NCI-H1092 (cell line): ENCODE measurements at regions not wholly inside any gene's neighbourhood (a gene's known extent, or its start where the extent isn't known, plus 50 kb on each side); places are given as distances from the start of the nearest gene placed in this dataset.

ENCODE experiments used
- DNase-seq: peaks from one replicate; lab custom pipeline; 2025; lab: John Stamatoyannopoulos, UW

- no peak for DNase-seq
Measured at GRCh38 chr2:125857971-125858794, 797.8 kb upstream of the GYPC start.

DNA sequence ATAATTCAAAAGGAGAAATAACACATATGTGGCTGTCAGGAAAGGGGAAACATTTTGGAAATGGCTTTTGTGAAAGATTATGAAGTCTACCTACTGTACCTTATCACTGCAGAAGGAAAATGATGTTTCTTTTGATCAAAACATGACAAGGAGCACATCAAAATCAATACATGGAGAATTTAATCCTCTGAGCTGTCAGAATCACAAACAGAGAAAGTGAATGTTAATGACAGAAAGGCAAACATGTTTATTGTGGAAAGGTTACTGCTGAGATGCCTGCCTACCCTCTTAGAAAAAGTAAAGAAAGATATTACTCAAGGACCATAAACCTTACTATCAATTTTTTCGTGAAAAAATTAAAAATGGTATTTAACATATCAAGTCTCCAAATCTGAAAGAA is 794.5 kb upstream of the GYPC start:
- no peak for DNase-seq

DNA sequence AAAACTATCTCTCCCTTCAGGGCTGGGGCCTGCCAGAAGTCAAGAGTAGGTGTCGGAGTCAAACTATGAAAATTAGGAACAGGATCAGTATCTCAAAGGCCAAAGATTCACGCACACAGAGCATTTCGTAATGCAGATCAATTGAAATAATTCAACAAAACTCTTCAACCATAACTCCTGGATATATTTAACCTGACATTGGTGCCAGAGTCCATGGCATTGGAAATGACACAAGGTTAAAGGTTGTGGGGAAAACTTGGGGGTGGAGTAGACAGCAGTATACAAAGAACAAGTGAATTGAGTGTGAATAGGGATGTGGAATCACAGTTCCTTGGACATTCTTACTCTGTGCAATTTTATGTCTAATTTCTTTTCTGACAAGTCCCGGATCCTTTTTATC is 788.0 kb upstream of the GYPC start:
- DNase-seq, result no peak

- no peak for DNase-seq
Measured at GRCh38 chr2:125870264-125870663, 785.7 kb upstream of the GYPC start.

DNA sequence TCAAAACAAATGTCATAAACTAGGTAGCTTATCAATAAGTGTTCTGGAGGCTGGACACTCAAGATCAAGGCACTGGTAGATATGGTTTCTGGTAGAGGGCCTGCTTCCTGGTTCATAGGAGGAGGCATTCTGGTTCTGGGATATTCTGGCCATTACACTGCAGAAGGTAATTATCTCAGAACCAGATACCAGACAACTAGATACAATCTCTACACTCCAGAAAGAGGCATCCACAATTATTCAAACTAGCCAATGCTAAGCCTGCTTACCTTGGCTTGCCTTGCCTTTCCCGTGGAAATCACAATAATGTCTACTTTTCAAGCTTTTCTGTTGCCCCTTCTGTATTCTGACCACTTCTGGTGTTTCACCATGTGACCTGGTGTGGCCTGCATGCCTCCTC is 785.2 kb upstream of the GYPC start:
- no peak for DNase-seq

DNA sequence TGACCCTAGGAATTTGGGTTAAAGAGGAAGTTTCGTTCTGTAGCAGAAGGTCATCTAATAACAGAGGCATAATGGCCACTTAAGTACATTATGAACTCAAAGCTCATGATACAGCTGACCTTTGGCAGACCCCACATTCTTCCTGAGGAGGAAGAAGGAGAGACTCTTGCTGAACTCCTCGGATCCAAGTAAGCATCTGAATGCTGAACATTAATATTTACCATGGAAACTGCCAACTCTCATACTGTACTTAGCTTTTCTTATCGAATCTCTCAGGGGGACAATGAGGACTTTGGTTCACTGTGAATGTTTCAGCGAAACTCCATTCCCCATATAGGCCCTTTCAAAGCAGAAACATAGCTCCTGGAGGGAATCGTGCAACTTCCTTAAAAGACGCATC is 781.4 kb upstream of the GYPC start:
- DNase-seq, result no peak

DNA sequence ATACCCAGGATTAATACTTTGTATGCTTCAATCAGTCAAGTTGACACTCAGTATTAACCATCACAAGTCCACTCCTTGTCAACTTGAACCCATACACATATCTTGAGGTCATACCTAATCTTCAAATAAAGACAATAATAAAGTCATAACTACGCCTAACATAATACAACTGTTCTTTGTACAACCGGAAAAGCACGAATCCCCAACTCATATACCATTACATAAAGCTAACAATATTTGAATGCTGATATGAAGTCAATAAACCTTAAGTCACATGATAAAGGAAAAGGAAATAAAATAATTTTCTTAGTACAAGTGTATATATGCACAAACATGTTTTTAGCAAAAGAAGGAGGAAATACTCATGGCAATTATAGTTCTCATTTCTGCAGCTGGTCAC is 770.6 kb upstream of the GYPC start:
- DNase-seq, result no peak

- DNase-seq, result no peak
Measured at GRCh38 chr2:125886153-125886552, 769.8 kb upstream of the GYPC start.

DNA sequence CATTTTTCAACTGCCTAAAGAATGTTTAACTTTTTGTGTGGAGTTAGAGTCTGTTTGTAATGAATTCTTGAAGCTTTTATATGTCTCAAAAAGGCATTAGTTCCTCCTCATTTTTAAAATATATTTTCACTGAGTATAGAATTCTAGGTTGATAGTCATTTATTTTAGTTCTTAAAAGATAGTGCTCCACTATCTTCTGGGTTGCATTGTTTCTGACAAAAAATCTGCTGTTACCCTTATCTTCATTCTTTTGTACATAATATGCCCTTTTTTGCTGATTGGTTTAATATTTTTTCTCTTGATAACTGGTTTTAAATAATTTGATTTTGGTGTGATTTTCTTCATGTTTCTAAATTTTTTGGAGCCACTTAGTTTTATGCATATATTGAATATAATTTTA is 754.7 kb upstream of the GYPC start:
- DNase-seq, result no peak

DNA sequence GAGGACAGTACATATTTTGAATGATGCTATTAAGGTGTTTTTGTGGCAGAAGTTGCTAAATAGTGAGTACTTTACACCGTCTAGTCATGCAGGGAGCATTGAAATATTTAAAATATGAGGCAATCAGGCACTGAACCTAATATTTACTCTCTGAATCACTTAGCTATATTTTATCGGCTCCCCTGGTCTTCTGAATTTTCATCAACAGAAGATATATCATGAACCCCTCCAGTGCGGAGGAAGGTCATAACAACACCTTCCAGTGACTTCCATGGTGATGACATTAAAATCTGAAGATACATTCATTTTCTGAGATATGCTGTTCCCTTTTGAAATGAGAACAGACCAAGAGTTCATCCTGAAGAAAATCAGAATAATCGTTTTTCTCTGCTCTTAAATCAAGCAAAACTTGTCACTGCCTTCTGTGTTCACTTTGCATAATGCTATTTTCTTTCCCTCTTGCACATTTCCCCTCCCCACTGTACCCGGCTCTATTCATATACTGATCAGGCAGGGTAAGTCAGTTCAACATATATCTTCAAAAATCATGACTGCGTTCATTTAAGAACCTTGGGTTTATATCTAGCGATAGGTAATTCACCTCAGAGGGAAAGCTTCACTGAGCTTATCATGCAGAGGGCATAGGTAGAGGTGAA is 729.9 kb upstream of the GYPC start:
- DNase-seq, result no peak

DNA sequence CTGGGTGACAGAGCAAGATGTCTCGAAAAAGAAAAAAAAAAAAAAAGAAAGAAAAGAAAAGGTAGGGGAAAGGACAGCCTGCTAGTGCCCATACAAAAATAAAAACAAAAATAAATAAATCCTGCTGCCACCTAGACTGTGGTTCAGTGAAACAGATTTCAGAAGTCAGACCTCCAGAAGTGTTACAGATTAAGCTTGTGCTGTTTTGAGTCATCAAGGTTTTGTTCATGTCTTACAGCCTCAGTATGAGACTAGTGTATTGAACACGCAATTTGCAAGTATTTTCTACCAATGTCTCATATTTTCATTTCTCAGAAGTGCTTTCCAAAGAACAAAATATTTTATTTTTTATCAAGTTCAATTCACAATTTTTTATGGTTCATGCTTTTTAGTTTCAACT is 720.4 kb upstream of the GYPC start:
- DNase-seq, result no peak

- DNase-seq, result no peak
Measured at GRCh38 chr2:125942585-125943424, 713.2 kb upstream of the GYPC start.

DNA sequence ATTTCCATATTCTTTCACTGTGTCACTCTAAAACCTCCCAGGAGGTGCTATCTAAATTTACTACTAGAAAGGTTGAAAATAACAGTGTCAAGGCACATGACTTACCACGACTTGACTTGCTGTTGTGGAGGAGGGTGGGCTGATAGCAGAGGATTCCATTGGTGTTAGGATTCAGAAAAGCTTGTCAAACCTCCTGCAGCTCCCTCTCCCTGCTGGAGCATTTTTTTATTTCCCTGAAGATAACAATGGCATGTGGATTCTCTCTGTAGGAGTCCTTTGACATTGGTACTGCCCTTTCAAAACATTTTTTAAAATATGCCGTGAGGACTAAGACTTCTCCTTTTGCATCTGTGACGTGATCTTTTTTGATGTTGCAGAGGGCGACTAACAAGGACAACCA is 696.9 kb upstream of the GYPC start:
- DNase-seq, result no peak

- DNase-seq, result no peak
Measured at GRCh38 chr2:125961739-125962138, 694.2 kb upstream of the GYPC start.

- peak; percentile 2 for DNase-seq
Measured at GRCh38 chr2:125979886-125980285, 676.1 kb upstream of the GYPC start.

DNA sequence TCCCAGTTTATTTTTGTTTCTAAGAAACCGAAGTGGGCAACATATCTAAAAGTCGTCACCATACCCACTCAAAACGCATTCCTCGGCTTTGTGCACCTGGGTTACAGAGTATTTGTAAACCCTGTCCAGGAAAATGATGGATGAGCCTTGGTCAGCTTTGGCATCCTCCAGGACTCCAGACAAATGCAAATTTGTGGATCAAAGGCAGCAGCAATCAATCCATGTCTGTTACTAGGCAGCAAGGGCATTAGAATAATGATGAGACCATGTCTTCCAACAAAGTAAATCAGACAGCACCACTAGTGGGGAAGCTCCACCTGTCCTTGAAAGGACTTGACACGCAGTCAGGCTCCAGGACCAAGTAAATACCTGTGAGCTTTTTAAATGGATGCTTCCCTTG is 672.6 kb upstream of the GYPC start:
- no peak for DNase-seq

GRCh38 chr2:126029316-126029715 is 626.6 kb upstream of the GYPC start:
- no peak for DNase-seq

GRCh38 chr2:126038861-126039260 is 617.1 kb upstream of the GYPC start:
- DNase-seq, result no peak

- DNase-seq, result no peak
Measured at GRCh38 chr2:126041391-126042047, 614.4 kb upstream of the GYPC start.

- DNase-seq, result no peak
Measured at GRCh38 chr2:126042089-126042488, 613.9 kb upstream of the GYPC start.

DNA sequence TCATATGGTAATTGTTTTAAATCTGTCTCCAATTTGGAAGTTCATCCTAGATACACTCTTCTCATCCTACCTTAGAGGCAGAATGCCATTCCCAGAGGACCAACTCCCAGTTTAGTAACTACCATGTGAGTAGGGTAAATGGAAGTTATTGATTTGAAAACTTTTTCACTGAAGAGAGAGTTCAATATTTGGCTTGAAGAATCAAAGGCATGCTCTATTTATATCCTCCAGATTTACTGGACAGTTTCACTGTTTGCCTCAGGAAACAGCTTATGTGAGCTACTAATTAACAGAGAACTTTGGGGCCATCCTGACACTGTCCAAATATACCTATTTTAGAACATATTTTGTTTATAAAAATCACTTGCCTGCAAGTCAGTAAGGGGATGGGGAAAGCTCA is 607.2 kb upstream of the GYPC start:
- no peak for DNase-seq

GRCh38 chr2:126049461-126049860 is 606.5 kb upstream of the GYPC start:
- no peak for DNase-seq
